T-helper 1 cell treated with Interleukin-12 subunit alpha and Interleukin-12 subunit beta and Interleukin-4 antibody, amounts not matched to agents 30 μg/mL and 1 μg/mL, for 36 hours (primary cell): ENCODE measurements at regions not wholly inside any gene's neighbourhood (a gene's known extent, or its start where the extent isn't known, plus 50 kb on each side); places are given as distances from the start of the nearest gene placed in this dataset.

Source experiments
- H3K27ac Mint-ChIP-seq: one replicate; pipeline ENCODE4 v1.8.0; 2021; ENCODE audit warnings: mild to moderate bottlenecking, mixed read lengths
- H3K27me3 Mint-ChIP-seq: one replicate; pipeline ENCODE4 v1.8.0; 2021; ENCODE audit warnings: low read depth, mixed read lengths
- H3K36me3 Mint-ChIP-seq: one replicate; pipeline ENCODE4 v1.8.0; 2021; ENCODE audit warnings: low read depth, mixed read lengths
- H3K4me1 Mint-ChIP-seq: one replicate; pipeline ENCODE4 v1.8.0; 2021; ENCODE audit warnings: low read depth, mixed read lengths
- H3K4me3 Mint-ChIP-seq: one replicate; pipeline ENCODE4 v1.8.0; 2021; ENCODE audit warnings: mild to moderate bottlenecking, moderate library complexity, mixed read lengths
- H3K9me3 Mint-ChIP-seq: one replicate; pipeline ENCODE4 v1.8.0; 2021; ENCODE audit warnings: mixed read lengths

GRCh38 chr14:100393906-100394732 lies 71.0 kb downstream of the SLC25A47 start:
- no peak overlapping the region for H3K27ac Mint-ChIP-seq
- H3K27me3 Mint-ChIP-seq = no peaks in the 10 kb centered on the region
- H3K36me3 Mint-ChIP-seq = no peaks in the 10 kb centered on the region
- peaks cover 3% of the 10 kb centered on the region for H3K4me1 Mint-ChIP-seq
- H3K9me3 Mint-ChIP-seq = no peaks in the 10 kb centered on the region
- no peak overlapping the region for H3K4me3 Mint-ChIP-seq

GRCh38 chr14:100394886-100395672 lies 71.9 kb downstream of the SLC25A47 start:
- H3K9me3 Mint-ChIP-seq = no peaks in the 10 kb centered on the region
- no peaks in the 10 kb centered on the region for H3K36me3 Mint-ChIP-seq
- H3K27ac Mint-ChIP-seq = no peak overlapping the region
- H3K4me3 Mint-ChIP-seq = no peak overlapping the region
- no peaks in the 10 kb centered on the region for H3K27me3 Mint-ChIP-seq
- H3K4me1 Mint-ChIP-seq = peaks cover 5% of the 10 kb centered on the region

- no peaks in the 10 kb centered on the region for H3K27me3 Mint-ChIP-seq
- no peaks in the 10 kb centered on the region for H3K9me3 Mint-ChIP-seq
- H3K27ac Mint-ChIP-seq = no peak overlapping the region
- H3K4me3 Mint-ChIP-seq = no peak overlapping the region
- peaks cover 5% of the 10 kb centered on the region for H3K4me1 Mint-ChIP-seq
- H3K36me3 Mint-ChIP-seq = peaks cover 2% of the 10 kb centered on the region
Measured at GRCh38 chr14:100396266-100396795, 73.2 kb downstream of the SLC25A47 start.

GRCh38 chr14:100397005-100397404 lies 73.9 kb downstream of the SLC25A47 start:
- H3K4me3 Mint-ChIP-seq = no peak overlapping the region
- H3K27me3 Mint-ChIP-seq = no peaks in the 10 kb centered on the region
- peaks cover 5% of the 10 kb centered on the region for H3K4me1 Mint-ChIP-seq
- no peak overlapping the region for H3K27ac Mint-ChIP-seq
- H3K9me3 Mint-ChIP-seq = no peaks in the 10 kb centered on the region
- peaks cover 2% of the 10 kb centered on the region for H3K36me3 Mint-ChIP-seq

GRCh38 chr14:100398044-100398443 lies 74.9 kb downstream of the SLC25A47 start:
- Mint-ChIP-seq H3K4me3 (no peak overlapping the region), H3K4me1 (peaks cover 5% of the 10 kb centered on the region), H3K27ac (no peak overlapping the region), H3K27me3 (no peaks in the 10 kb centered on the region), H3K9me3 (no peaks in the 10 kb centered on the region), H3K36me3 (peaks cover 2% of the 10 kb centered on the region)

GRCh38 chr14:100399052-100399849 lies 76.1 kb downstream of the SLC25A47 start:
- Mint-ChIP-seq H3K27ac (no peak overlapping the region), H3K4me3 (no peak overlapping the region), H3K9me3 (no peaks in the 10 kb centered on the region), H3K4me1 (peaks cover 2% of the 10 kb centered on the region), H3K36me3 (peaks cover 2% of the 10 kb centered on the region), H3K27me3 (no peaks in the 10 kb centered on the region)

- H3K27me3 Mint-ChIP-seq = no peaks in the 10 kb centered on the region
- H3K36me3 Mint-ChIP-seq = peaks cover 5% of the 10 kb centered on the region
- H3K27ac Mint-ChIP-seq = no peak overlapping the region
- H3K4me1 Mint-ChIP-seq = peaks cover 7% of the 10 kb centered on the region
- no peaks in the 10 kb centered on the region for H3K9me3 Mint-ChIP-seq
- H3K4me3 Mint-ChIP-seq = no peak overlapping the region
Measured at GRCh38 chr14:100400115-100400514, 77.0 kb downstream of the SLC25A47 start.

GRCh38 chr14:100401031-100401692 lies 78.0 kb downstream of the SLC25A47 start:
- no peak overlapping the region for H3K4me3 Mint-ChIP-seq
- H3K27me3 Mint-ChIP-seq = no peaks in the 10 kb centered on the region
- H3K36me3 Mint-ChIP-seq = peaks cover 5% of the 10 kb centered on the region
- no peak overlapping the region for H3K27ac Mint-ChIP-seq
- peaks cover 15% of the 10 kb centered on the region for H3K4me1 Mint-ChIP-seq
- no peaks in the 10 kb centered on the region for H3K9me3 Mint-ChIP-seq

GRCh38 chr14:100401792-100402191 lies 78.7 kb downstream of the SLC25A47 start:
- no peaks in the 10 kb centered on the region for H3K27me3 Mint-ChIP-seq
- H3K36me3 Mint-ChIP-seq = peaks cover 7% of the 10 kb centered on the region
- peaks cover 21% of the 10 kb centered on the region for H3K4me1 Mint-ChIP-seq
- no peak overlapping the region for H3K4me3 Mint-ChIP-seq
- H3K9me3 Mint-ChIP-seq = no peaks in the 10 kb centered on the region
- H3K27ac Mint-ChIP-seq = no peak overlapping the region

GRCh38 chr14:100402631-100403030 lies 79.5 kb downstream of the SLC25A47 start:
- no peaks in the 10 kb centered on the region for H3K27me3 Mint-ChIP-seq
- H3K27ac Mint-ChIP-seq = no peak overlapping the region
- H3K9me3 Mint-ChIP-seq = no peaks in the 10 kb centered on the region
- H3K4me3 Mint-ChIP-seq = no peak overlapping the region
- H3K36me3 Mint-ChIP-seq = peaks cover 7% of the 10 kb centered on the region
- H3K4me1 Mint-ChIP-seq = peaks cover 22% of the 10 kb centered on the region

- no peaks in the 10 kb centered on the region for H3K9me3 Mint-ChIP-seq
- peaks cover 22% of the 10 kb centered on the region for H3K4me1 Mint-ChIP-seq
- no peak overlapping the region for H3K4me3 Mint-ChIP-seq
- peaks cover 7% of the 10 kb centered on the region for H3K36me3 Mint-ChIP-seq
- H3K27ac Mint-ChIP-seq = no peak overlapping the region
- no peaks in the 10 kb centered on the region for H3K27me3 Mint-ChIP-seq
Measured at GRCh38 chr14:100403105-100403504, 80.0 kb downstream of the SLC25A47 start.

- no peaks in the 10 kb centered on the region for H3K27me3 Mint-ChIP-seq
- peaks cover 22% of the 10 kb centered on the region for H3K4me1 Mint-ChIP-seq
- H3K36me3 Mint-ChIP-seq = peaks cover 7% of the 10 kb centered on the region
- H3K9me3 Mint-ChIP-seq = no peaks in the 10 kb centered on the region
- no peak overlapping the region for H3K4me3 Mint-ChIP-seq
- H3K27ac Mint-ChIP-seq = no peak overlapping the region
Measured at GRCh38 chr14:100403802-100404365, 80.7 kb downstream of the SLC25A47 start.

- Mint-ChIP-seq H3K27ac (no peak overlapping the region), H3K4me1 (peaks cover 20% of the 10 kb centered on the region), H3K9me3 (no peaks in the 10 kb centered on the region), H3K27me3 (no peaks in the 10 kb centered on the region), H3K36me3 (peaks cover 7% of the 10 kb centered on the region), H3K4me3 (no peak overlapping the region)
Measured at GRCh38 chr14:100404419-100404818, 81.3 kb downstream of the SLC25A47 start.
